ENCODE measurements at regions not wholly inside any gene's neighbourhood (a gene's known extent, or its start where the extent isn't known, plus 50 kb on each side); places are given as distances from the start of the nearest gene placed in this dataset.

DNA sequence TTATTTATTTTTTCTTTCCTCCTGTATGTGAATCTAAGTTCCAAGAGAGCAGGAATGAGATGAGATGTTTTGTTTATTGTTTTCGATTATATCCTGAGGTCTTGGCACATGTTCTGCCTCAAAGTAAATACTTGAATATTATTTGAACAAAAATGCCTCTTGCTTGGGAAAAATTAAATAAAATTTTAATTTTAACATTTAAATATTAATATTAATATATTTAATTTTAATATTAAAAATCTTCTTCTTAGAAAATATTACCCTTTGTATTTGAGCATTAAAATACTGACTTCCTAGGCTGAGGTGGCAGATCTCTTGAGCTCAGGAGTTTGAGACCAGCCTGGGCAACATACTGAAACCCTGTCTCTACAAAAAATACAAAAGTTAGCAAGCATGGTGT, 123.4 kb upstream of the SEMA3D start:
- no peak for TF ChIP-seq POLR2A (IDR thresholded peaks at IDR 0.05)
- TF ChIP-seq, protein P1, sequence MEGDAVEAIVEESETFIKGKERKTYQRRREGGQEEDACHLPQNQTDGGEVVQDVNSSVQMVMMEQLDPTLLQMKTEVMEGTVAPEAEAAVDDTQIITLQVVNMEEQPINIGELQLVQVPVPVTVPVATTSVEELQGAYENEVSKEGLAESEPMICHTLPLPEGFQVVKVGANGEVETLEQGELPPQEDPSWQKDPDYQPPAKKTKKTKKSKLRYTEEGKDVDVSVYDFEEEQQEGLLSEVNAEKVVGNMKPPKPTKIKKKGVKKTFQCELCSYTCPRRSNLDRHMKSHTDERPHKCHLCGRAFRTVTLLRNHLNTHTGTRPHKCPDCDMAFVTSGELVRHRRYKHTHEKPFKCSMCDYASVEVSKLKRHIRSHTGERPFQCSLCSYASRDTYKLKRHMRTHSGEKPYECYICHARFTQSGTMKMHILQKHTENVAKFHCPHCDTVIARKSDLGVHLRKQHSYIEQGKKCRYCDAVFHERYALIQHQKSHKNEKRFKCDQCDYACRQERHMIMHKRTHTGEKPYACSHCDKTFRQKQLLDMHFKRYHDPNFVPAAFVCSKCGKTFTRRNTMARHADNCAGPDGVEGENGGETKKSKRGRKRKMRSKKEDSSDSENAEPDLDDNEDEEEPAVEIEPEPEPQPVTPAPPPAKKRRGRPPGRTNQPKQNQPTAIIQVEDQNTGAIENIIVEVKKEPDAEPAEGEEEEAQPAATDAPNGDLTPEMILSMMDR (IDR thresholded peaks at IDR 0.05), result no peak
- no peak for TF ChIP-seq EP300 (IDR thresholded peaks at IDR 0.05; ENCODE audit: low read depth)
- TF ChIP-seq POLR2AphosphoS5 (IDR thresholded peaks at IDR 0.05), result no peak
